ENCODE measurements at regions not wholly inside any gene's neighbourhood (a gene's known extent, or its start where the extent isn't known, plus 50 kb on each side); places are given as distances from the start of the nearest gene placed in this dataset.

- DNase-seq (ENCODE audit: low read depth, low spot score), result no peak
- no peak overlapping the region for H3K4me3 ChIP-seq (ENCODE audit: low read depth, low read length)
- CTCF ChIA-PET, result interaction anchor here (0.7 kb wide), 1 partner anchor 223 kb away, joined by 3 read pairs; no protein-coding TSS in a partner anchor
- POLR2A ChIA-PET, result no interaction called here
- no peak for TF ChIP-seq CTCF (IDR thresholded peaks at IDR 0.05; ENCODE audit: insufficient read depth, low read length, missing control alignments)
Measured at GRCh38 chr1:38745476-38746401, 113.8 kb downstream of the RRAGC start.

- H3K4me3 ChIP-seq (ENCODE audit: low read depth, low read length), result no peak overlapping the region
- ChIA-PET CTCF (interaction anchor here (0.7 kb wide), 1 partner anchor 222 kb away, joined by 3 read pairs; no protein-coding TSS in a partner anchor), POLR2A (no interaction called here)
- DNase-seq (ENCODE audit: low read depth, low spot score), result no peak
- TF ChIP-seq CTCF (IDR thresholded peaks at IDR 0.05; ENCODE audit: insufficient read depth, low read length, missing control alignments), result no peak
Measured at GRCh38 chr1:38744452-38745350, 114.9 kb downstream of the RRAGC start.

GRCh38 chr1:38743184-38743583 is 116.4 kb downstream of the RRAGC start:
- CTCF ChIA-PET, result no interaction called here
- no peak overlapping the region for H3K4me3 ChIP-seq (ENCODE audit: low read depth, low read length)
- POLR2A ChIA-PET, result no interaction called here
- no peak for TF ChIP-seq CTCF (IDR thresholded peaks at IDR 0.05; ENCODE audit: insufficient read depth, low read length, missing control alignments)
- DNase-seq (ENCODE audit: low read depth, low spot score), result no peak

GRCh38 chr1:38741341-38741740 is 118.2 kb downstream of the RRAGC start:
- H3K4me3 ChIP-seq (ENCODE audit: low read depth, low read length), result no peak overlapping the region
- DNase-seq (ENCODE audit: low read depth, low spot score), result peak; percentile 49
- CTCF ChIA-PET, result no interaction called here
- POLR2A ChIA-PET, result no interaction called here
- TF ChIP-seq CTCF (IDR thresholded peaks at IDR 0.05; ENCODE audit: insufficient read depth, low read length, missing control alignments), result no peak

- ChIA-PET POLR2A (no interaction called here), CTCF (no interaction called here)
- peak; percentile 28 for DNase-seq (ENCODE audit: low read depth, low spot score)
- TF ChIP-seq CTCF (IDR thresholded peaks at IDR 0.05; ENCODE audit: insufficient read depth, low read length, missing control alignments), result no peak
- H3K4me3 ChIP-seq (ENCODE audit: low read depth, low read length), result no peak overlapping the region
Measured at GRCh38 chr1:38740487-38740886, 119.1 kb downstream of the RRAGC start.

GRCh38 chr1:38738207-38738606 is 121.4 kb downstream of the RRAGC start:
- no peak overlapping the region for H3K4me3 ChIP-seq (ENCODE audit: low read depth, low read length)
- DNase-seq (ENCODE audit: low read depth, low spot score), result no peak
- no peak for TF ChIP-seq CTCF (IDR thresholded peaks at IDR 0.05; ENCODE audit: insufficient read depth, low read length, missing control alignments)
- POLR2A ChIA-PET, result no interaction called here
- CTCF ChIA-PET, result no interaction called here
